Loucy (cell line): ENCODE measurements at regions not wholly inside any gene's neighbourhood (a gene's known extent, or its start where the extent isn't known, plus 50 kb on each side); places are given as distances from the start of the nearest gene placed in this dataset.

Experiments used
- CTCF ChIP-seq: fragments of 200-600 bp; sonication (generic); conservative IDR thresholded peaks from 2 replicates; pipeline ENCODE4 v1.5.1; 2014; ENCODE audit warnings: mild to moderate bottlenecking, antibody characterized with exemption, low read length
- EZH2phosphoT487 ChIP-seq: fragments of 200-600 bp; IDR thresholded peaks from 2 replicates; pipeline ENCODE4 v1.6.1; 2018; ENCODE audit warnings: antibody characterized with exemption, mild to moderate bottlenecking, moderate library complexity, borderline replicate concordance

GRCh38 chr2:181779288-181780021 is 99.1 kb upstream of the NEUROD1 start:
- TF ChIP-seq CTCF, result no peak
- TF ChIP-seq EZH2phosphoT487, result no peak
